ENCODE measurements at regions not wholly inside any gene's neighbourhood (a gene's known extent, or its start where the extent isn't known, plus 50 kb on each side); places are given as distances from the start of the nearest gene placed in this dataset.
"Not testable (repeated sequence)": the region's sequence is repeated elsewhere in the genome, so short reads cannot be mapped to it uniquely, and the experiment has no call there.

- POLR2A ChIA-PET = no interaction called here
- H3K27me3 Mint-ChIP-seq = peaks cover 7% of the 10 kb centered on the region
- H3K36me3 Mint-ChIP-seq (ENCODE audit: low read depth) = no peaks in the 10 kb centered on the region
- H3K9me3 Mint-ChIP-seq (ENCODE audit: low read depth) = peaks cover 2% of the 10 kb centered on the region
- no peak overlapping the region for H3K27ac Mint-ChIP-seq
- CTCF ChIA-PET = no interaction called here
- intact Hi-C loops (cut with DNase I, micrococcal nuclease) = no loop called here
- H3K4me1 Mint-ChIP-seq = peaks cover 6% of the 10 kb centered on the region
- DNase-seq = no peak
- no peak for ATAC-seq
- H3K4me3 Mint-ChIP-seq = no peak overlapping the region
Observed at GRCh38 chr12:131628766-131629448, 82.0 kb upstream of the SFSWAP start.

DNA sequence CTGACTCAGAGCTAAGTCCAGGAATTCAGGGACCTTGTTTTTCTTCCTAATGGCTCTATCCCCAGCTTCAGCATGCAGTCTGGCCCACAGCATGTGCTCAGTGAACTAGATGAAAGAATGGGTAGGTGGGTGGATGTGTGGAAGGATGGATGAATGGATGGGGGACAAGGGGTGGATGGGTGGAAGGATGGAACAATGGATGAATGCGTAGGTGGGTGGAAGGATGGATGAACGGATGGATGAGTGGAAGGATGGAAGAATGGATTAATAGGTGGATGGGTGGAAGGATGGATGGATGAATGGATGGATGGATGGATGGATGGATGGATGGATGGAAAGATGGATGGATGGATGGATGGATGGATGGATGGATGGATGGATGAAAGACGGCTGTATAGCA lies 79.7 kb upstream of the SFSWAP start:
- H3K36me3 Mint-ChIP-seq (ENCODE audit: low read depth) = no peaks in the 10 kb centered on the region
- POLR2A ChIA-PET = no interaction called here
- no peak for DNase-seq
- intact Hi-C loops (cut with DNase I, micrococcal nuclease) = loop anchor here (2.0 to 10.0 kb wide), 2 partner anchors 296 to 298 kb away; no protein-coding TSS in a partner anchor
- ATAC-seq = no peak
- CTCF ChIA-PET = no interaction called here
- peaks cover 15% of the 10 kb centered on the region for H3K27me3 Mint-ChIP-seq
- H3K4me3 Mint-ChIP-seq = no peak overlapping the region
- H3K9me3 Mint-ChIP-seq (ENCODE audit: low read depth) = no peaks in the 10 kb centered on the region
- H3K4me1 Mint-ChIP-seq = peaks cover 4% of the 10 kb centered on the region
- H3K27ac Mint-ChIP-seq = no peak overlapping the region

DNA sequence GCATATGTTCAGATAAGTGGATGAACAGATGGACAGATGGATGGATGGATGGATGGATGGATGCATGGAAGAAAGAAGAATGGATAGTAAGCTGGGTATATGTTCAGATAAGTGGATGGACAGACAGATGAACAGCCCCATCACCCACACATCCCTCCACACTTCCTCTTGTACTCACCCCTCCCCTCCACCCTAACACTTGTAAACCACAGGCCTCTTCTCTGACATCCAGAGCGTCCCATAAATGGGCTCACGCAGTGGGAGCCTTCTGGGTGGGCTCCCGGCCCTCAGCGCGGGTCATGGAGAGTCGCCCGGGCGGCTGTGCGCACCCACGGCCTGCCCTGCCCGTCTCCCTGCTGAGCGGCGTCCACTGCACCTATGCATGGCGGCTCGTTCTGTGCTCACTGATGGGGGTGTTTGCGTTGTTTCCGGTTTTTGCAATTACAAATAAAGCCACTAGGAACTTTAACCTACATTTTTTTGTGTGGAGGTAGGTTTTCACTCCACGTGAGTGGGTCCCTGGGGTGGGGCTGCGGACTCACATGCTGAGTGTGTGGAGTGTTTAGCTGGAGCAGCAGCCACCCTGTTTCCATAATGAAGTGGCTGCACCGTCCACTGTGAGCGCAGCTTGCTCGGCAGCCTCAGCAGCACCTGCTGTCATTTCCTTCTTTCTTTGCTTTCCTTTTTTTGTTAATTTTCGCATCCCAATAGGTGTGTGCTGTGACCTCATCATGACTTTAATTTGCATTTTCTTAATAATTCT lies 78.8 kb upstream of the SFSWAP start:
- CTCF ChIA-PET = not testable (repeated sequence)
- peaks cover 14% of the 10 kb centered on the region for H3K27me3 Mint-ChIP-seq
- intact Hi-C loops (cut with DNase I, micrococcal nuclease) = loop anchor here (2.0 to 10.0 kb wide), 2 partner anchors 297 to 299 kb away; no protein-coding TSS in a partner anchor

DNA sequence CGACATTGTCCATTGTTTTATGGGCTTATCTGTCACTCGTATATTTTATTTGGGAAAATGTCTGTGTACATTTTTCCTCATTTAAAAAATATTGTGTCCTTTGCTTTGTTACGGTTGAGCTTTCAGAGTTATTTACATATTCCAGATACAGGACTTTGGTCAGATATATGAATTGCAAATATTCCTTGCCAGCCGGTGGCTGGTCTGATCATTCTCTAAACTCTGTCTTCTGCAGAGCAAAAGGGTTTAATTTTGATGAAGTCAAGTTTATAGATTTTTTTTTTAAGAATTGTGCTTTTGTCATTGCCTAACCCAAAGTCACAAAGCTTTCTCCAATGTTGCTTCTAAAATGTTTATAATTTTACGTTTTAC lies 78.3 kb upstream of the SFSWAP start:
- H3K27ac Mint-ChIP-seq; ATAC-seq; H3K4me3 Mint-ChIP-seq; H3K4me1 Mint-ChIP-seq; POLR2A ChIA-PET; DNase-seq; CTCF ChIA-PET; H3K36me3 Mint-ChIP-seq (ENCODE audit: low read depth); H3K9me3 Mint-ChIP-seq (ENCODE audit: low read depth): not testable (repeated sequence)
- intact Hi-C loops (cut with DNase I, micrococcal nuclease) = loop anchor here in 1 of 2 experiments (10.0 kb wide), 1 partner anchor 298 kb away; no protein-coding TSS in a partner anchor
- peaks cover 14% of the 10 kb centered on the region for H3K27me3 Mint-ChIP-seq

More for the DNA sequence above, 78.8 kb upstream of the SFSWAP start:
- H3K36me3 Mint-ChIP-seq (ENCODE audit: low read depth); H3K27ac Mint-ChIP-seq; DNase-seq; H3K4me3 Mint-ChIP-seq; H3K9me3 Mint-ChIP-seq (ENCODE audit: low read depth); POLR2A ChIA-PET; H3K4me1 Mint-ChIP-seq; ATAC-seq: not testable (repeated sequence)

DNA sequence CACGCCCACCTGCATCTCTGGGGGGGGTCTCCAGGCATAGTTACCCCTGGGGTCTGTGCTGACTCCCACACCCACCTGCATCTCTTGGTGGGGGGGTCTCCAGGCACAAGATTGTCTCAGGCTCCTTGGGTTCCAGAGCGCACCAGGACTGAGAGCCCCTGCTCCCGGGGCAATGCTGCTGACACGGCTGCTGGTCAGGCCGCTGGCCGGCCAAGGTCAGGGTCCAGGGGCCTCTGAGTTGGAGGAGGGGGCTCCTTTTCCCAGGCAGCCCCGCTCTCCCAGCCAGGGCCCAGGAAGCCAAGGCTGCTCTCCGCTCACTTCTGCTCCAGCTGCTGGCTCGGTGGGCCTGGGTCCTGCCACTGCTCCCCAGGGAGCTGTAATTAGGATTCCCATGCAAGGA lies 77.3 kb upstream of the SFSWAP start:
- POLR2A ChIA-PET; H3K27ac Mint-ChIP-seq; H3K9me3 Mint-ChIP-seq (ENCODE audit: low read depth); DNase-seq; H3K4me3 Mint-ChIP-seq; ATAC-seq; H3K36me3 Mint-ChIP-seq (ENCODE audit: low read depth); H3K4me1 Mint-ChIP-seq; CTCF ChIA-PET: not testable (repeated sequence)
- peaks cover 18% of the 10 kb centered on the region for H3K27me3 Mint-ChIP-seq
- intact Hi-C loops (cut with DNase I, micrococcal nuclease) = loop anchor here in 1 of 2 experiments (10.0 kb wide), 1 partner anchor 299 kb away; no protein-coding TSS in a partner anchor

- DNase-seq (no peak), ATAC-seq (no peak)
- H3K9me3 Mint-ChIP-seq (ENCODE audit: low read depth) = no peaks in the 10 kb centered on the region
- H3K4me3 Mint-ChIP-seq = no peak overlapping the region
- ChIA-PET POLR2A (no interaction called here), CTCF (no interaction called here)
- no peak overlapping the region for H3K27ac Mint-ChIP-seq
- no peaks in the 10 kb centered on the region for H3K4me1 Mint-ChIP-seq
- H3K36me3 Mint-ChIP-seq (ENCODE audit: low read depth) = no peaks in the 10 kb centered on the region
- intact Hi-C loops (cut with DNase I, micrococcal nuclease) = loop anchor here in 1 of 2 experiments (10.0 kb wide), 1 partner anchor 299 kb away; no protein-coding TSS in a partner anchor
- H3K27me3 Mint-ChIP-seq = peaks cover 18% of the 10 kb centered on the region
Observed at GRCh38 chr12:131634037-131634436, 76.9 kb upstream of the SFSWAP start.

GRCh38 chr12:131635012-131635411 lies 75.9 kb upstream of the SFSWAP start:
- DNase-seq; H3K4me1 Mint-ChIP-seq; H3K27ac Mint-ChIP-seq; CTCF ChIA-PET; H3K9me3 Mint-ChIP-seq (ENCODE audit: low read depth); ATAC-seq; H3K36me3 Mint-ChIP-seq (ENCODE audit: low read depth); H3K4me3 Mint-ChIP-seq: not testable (repeated sequence)
- peaks cover 18% of the 10 kb centered on the region for H3K27me3 Mint-ChIP-seq
- POLR2A ChIA-PET = interaction anchor here (0.6 kb wide), 1 partner anchor 83 kb away, joined by 3 read pairs; no protein-coding TSS in a partner anchor
- intact Hi-C loops (cut with DNase I, micrococcal nuclease) = loop anchor here in 1 of 2 experiments (10.0 kb wide), 1 partner anchor 300 kb away; no protein-coding TSS in a partner anchor

DNA sequence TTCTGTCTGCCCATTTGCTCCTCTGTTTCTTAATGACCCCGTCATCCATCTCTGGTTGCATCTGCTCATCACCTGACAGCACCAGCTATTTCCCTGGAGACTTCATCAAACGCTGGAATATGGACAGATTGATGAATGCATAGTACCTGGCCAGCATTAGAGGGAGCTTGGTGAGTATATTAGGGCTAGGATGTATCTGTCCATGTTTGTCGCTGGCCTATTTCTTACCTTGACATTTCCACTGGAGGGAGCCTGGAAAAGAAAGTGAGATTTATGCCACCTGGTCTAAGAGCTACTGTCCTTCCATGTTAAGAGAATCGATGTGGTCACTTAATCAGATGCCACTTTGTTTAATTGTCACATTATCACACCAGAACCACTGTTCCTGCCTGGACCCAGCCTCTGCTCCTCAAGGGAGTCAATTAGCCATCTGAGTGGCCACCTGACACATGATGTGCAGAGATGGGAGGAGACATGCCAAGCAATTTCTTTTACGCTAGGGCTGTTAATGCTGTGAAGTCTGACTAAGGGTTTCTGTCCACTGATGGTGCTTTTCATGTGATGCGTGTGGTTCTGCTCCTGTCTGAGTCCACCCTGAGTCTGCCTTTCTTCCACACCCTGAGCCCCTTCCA lies 75.3 kb upstream of the SFSWAP start:
- ATAC-seq (no peak), DNase-seq (no peak)
- no peak overlapping the region for H3K4me3 Mint-ChIP-seq
- no peak overlapping the region for H3K27ac Mint-ChIP-seq
- CTCF ChIA-PET = no interaction called here
- intact Hi-C loops (cut with DNase I, micrococcal nuclease) = loop anchor here in 1 of 2 experiments (10.0 kb wide), 1 partner anchor 301 kb away; no protein-coding TSS in a partner anchor
- no peaks in the 10 kb centered on the region for H3K4me1 Mint-ChIP-seq
- H3K36me3 Mint-ChIP-seq (ENCODE audit: low read depth) = no peaks in the 10 kb centered on the region
- peaks cover 18% of the 10 kb centered on the region for H3K27me3 Mint-ChIP-seq
- H3K9me3 Mint-ChIP-seq (ENCODE audit: low read depth) = no peaks in the 10 kb centered on the region
- POLR2A ChIA-PET = interaction anchor here (0.6 kb wide), 1 partner anchor 82 kb away, joined by 3 read pairs; no protein-coding TSS in a partner anchor

- no peaks in the 10 kb centered on the region for H3K9me3 Mint-ChIP-seq (ENCODE audit: low read depth)
- H3K27me3 Mint-ChIP-seq = peaks cover 18% of the 10 kb centered on the region
- H3K4me1 Mint-ChIP-seq = no peaks in the 10 kb centered on the region
- no peak overlapping the region for H3K27ac Mint-ChIP-seq
- intact Hi-C loops (cut with DNase I, micrococcal nuclease) = loop anchor here in 1 of 2 experiments (10.0 kb wide), 1 partner anchor 301 kb away; no protein-coding TSS in a partner anchor
- H3K4me3 Mint-ChIP-seq = no peak overlapping the region
- DNase-seq = no peak
- CTCF ChIA-PET = no interaction called here
- H3K36me3 Mint-ChIP-seq (ENCODE audit: low read depth) = no peaks in the 10 kb centered on the region
- POLR2A ChIA-PET = no interaction called here
- no peak for ATAC-seq
Observed at GRCh38 chr12:131636266-131636665, 74.6 kb upstream of the SFSWAP start.

- ChIA-PET CTCF (no interaction called here), POLR2A (no interaction called here)
- DNase-seq (no peak), ATAC-seq (no peak)
- intact Hi-C loops (cut with DNase I, micrococcal nuclease) = loop anchor here in 1 of 2 experiments (10.0 kb wide), 1 partner anchor 302 kb away; no protein-coding TSS in a partner anchor
- Mint-ChIP-seq H3K36me3 (ENCODE audit: low read depth) (no peaks in the 10 kb centered on the region), H3K4me3 (no peak overlapping the region), H3K27ac (no peak overlapping the region), H3K4me1 (no peaks in the 10 kb centered on the region), H3K27me3 (peaks cover 13% of the 10 kb centered on the region), H3K9me3 (ENCODE audit: low read depth) (no peaks in the 10 kb centered on the region)
Observed at GRCh38 chr12:131636940-131637750, 73.7 kb upstream of the SFSWAP start.

DNA sequence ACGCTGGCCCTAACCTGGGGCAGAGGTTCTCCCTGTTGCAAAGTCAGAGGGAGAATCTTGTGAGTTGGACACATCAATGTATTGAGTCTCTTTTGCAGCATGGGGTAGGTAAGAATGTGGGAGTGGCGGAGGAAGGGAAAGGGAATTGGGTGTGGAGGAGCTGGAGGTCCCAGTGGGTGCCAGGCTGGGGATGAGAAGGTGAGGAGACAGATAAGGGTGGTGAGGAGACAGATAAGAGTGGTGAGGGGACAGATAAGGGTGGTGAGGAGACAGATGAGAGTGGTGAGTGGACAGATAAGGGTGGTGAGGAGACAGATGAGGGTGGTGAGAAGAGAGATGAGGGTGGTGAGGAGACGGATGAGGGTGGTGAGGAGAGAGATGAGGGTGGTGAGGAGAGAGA lies 72.9 kb upstream of the SFSWAP start:
- no peaks in the 10 kb centered on the region for H3K4me1 Mint-ChIP-seq
- no peak overlapping the region for H3K4me3 Mint-ChIP-seq
- CTCF ChIA-PET = no interaction called here
- POLR2A ChIA-PET = no interaction called here
- peaks cover 13% of the 10 kb centered on the region for H3K27me3 Mint-ChIP-seq
- H3K27ac Mint-ChIP-seq = no peak overlapping the region
- ATAC-seq (no peak), DNase-seq (no peak)
- intact Hi-C loops (cut with DNase I, micrococcal nuclease) = loop anchor here in 1 of 2 experiments (10.0 kb wide), 1 partner anchor 303 kb away; no protein-coding TSS in a partner anchor
- H3K9me3 Mint-ChIP-seq (ENCODE audit: low read depth) = no peaks in the 10 kb centered on the region
- no peaks in the 10 kb centered on the region for H3K36me3 Mint-ChIP-seq (ENCODE audit: low read depth)
